ENCODE measurements at regions not wholly inside any gene's neighbourhood (a gene's known extent, or its start where the extent isn't known, plus 50 kb on each side); places are given as distances from the start of the nearest gene placed in this dataset.
"Not testable (repeated sequence)": the region's sequence is repeated elsewhere in the genome, so short reads cannot be mapped to it uniquely, and the experiment has no call there.

DNA sequence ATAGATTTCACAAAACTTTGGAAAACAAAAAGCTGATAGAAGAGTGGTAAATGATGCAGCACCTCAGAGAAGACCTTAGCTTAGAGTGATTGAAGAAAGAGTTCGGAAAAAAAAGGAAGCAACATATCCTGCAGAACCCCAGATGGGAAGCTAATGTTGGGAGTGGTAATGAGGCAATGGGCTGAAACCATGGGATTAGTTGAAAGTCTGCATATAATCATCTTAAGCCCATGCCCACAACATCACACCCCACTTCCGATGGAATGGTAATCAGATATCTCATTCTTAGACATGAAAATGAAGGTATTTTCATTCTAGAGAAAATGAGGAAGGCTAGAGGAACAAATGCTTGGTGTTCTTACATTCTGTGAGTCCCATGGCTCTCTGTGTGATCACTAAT is 146.3 kb upstream of the ADAMTS3 start:
- DNase-seq (ENCODE audit: low read depth): no peak
- TF ChIP-seq, protein P1, sequence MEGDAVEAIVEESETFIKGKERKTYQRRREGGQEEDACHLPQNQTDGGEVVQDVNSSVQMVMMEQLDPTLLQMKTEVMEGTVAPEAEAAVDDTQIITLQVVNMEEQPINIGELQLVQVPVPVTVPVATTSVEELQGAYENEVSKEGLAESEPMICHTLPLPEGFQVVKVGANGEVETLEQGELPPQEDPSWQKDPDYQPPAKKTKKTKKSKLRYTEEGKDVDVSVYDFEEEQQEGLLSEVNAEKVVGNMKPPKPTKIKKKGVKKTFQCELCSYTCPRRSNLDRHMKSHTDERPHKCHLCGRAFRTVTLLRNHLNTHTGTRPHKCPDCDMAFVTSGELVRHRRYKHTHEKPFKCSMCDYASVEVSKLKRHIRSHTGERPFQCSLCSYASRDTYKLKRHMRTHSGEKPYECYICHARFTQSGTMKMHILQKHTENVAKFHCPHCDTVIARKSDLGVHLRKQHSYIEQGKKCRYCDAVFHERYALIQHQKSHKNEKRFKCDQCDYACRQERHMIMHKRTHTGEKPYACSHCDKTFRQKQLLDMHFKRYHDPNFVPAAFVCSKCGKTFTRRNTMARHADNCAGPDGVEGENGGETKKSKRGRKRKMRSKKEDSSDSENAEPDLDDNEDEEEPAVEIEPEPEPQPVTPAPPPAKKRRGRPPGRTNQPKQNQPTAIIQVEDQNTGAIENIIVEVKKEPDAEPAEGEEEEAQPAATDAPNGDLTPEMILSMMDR (IDR thresholded peaks at IDR 0.05; ENCODE audit: control insufficient read depth, extremely low read depth, insufficient read depth): no peak
- no peak overlapping the region for H3K4me3 ChIP-seq (ENCODE audit: low read depth, low read length)

DNA sequence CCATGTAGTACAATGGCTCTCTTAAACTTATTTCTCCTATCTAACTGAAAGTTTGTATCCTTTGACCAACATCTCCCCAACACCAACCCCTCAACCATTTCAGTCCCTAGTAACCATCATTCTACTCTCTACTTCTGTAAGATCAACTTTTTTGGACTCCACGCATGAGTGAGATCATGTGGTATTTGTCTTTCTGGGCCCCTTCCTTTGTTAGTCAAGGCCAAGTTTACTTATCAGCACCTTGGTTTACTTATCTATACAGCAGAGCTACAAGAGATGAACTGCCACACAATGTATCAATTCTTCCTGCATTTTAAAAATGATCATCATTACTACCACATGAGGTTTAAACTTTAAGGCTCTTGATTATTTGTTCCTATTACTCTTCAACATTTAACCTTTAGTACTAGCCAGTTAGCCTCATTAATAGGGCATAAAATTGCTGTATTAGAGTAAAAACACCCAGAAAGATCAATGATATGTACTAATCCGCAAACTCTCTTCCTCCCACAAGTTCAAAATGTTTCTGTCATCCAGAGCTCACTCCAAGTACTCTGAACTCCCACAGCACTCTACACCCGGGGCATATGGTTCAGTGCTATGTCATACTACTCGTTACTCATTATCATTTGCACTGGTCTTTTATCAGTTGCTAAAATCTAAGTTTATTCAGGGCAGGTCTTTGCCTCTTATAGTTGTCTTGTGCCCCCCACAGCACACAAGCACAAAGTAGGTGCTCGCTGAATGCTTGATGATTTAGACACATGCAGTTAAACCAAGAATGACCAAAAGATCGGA is 145.7 kb upstream of the ADAMTS3 start:
- no peak overlapping the region for H3K4me3 ChIP-seq (ENCODE audit: low read depth, low read length)
- TF ChIP-seq, protein P1 (IDR thresholded peaks at IDR 0.05; ENCODE audit: control insufficient read depth, extremely low read depth, insufficient read depth): no peak
- DNase-seq (ENCODE audit: low read depth): no peak

DNA sequence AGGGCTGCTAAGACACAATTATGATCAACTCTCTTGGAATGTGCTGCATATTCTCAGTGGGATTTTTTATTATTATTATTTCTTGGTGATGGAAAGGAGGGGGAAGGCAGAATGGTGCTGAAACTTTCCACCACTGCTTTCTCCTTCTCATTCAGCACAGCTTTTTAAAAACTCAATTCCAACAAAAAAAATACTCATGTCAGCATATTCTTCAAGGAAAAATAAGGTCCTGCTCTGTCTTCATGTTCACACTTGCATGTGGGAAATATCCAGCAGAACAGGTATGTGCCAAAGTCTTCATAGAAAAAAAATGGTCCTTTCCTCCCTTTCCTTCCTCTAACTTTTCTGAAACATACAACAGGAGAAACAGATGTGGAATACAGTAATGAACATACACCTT is 144.0 kb upstream of the ADAMTS3 start:
- H3K4me3 ChIP-seq (ENCODE audit: low read depth, low read length): no peak overlapping the region
- no peak for DNase-seq (ENCODE audit: low read depth)
- TF ChIP-seq, protein P1 (IDR thresholded peaks at IDR 0.05; ENCODE audit: control insufficient read depth, extremely low read depth, insufficient read depth): no peak

DNA sequence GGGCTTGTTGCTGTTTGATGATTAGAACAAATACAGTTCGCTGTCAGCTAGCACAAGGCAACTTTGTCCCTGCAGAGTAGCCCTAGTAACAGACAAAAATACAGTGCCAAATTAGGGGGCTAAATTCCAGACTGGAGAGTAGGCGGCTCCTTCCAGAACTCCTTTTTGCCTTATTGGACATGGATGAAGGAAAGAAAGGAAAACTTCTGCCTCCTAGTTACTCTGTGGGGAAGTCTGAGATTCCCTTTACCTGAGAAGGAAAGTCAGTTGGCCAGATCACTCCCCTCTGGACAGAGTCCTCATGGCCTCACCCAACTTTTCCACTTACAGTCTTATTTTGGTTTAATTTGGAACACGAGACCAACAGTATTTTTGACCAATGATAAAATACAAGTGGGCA is 140.5 kb upstream of the ADAMTS3 start:
- no peak for DNase-seq (ENCODE audit: low read depth)
- TF ChIP-seq, protein P1 (IDR thresholded peaks at IDR 0.05; ENCODE audit: control insufficient read depth, extremely low read depth, insufficient read depth): no peak
- H3K4me3 ChIP-seq (ENCODE audit: low read depth, low read length): no peak overlapping the region

DNA sequence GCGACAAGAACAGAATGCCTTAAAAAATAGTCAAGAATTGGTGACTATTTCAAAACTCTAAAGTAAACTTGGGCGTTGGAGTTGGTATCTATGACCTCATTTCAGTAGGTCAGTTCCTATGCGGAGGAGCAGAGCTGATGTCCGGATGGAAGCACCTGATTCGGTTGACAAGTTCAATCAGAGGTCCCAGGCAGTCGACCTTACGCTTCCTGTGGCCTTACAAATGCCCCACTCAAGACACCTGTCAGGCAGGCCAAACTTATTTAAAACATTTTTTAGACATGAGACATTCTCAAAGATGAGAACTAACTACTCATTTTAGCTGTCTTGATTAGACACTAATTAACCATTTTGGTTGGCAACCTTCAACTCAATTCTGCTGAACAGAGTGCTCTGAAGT is 137.7 kb upstream of the ADAMTS3 start:
- H3K4me3 ChIP-seq (ENCODE audit: low read depth, low read length): no peak overlapping the region
- TF ChIP-seq, protein P1 (IDR thresholded peaks at IDR 0.05; ENCODE audit: control insufficient read depth, extremely low read depth, insufficient read depth): no peak
- no peak for DNase-seq (ENCODE audit: low read depth)

DNA sequence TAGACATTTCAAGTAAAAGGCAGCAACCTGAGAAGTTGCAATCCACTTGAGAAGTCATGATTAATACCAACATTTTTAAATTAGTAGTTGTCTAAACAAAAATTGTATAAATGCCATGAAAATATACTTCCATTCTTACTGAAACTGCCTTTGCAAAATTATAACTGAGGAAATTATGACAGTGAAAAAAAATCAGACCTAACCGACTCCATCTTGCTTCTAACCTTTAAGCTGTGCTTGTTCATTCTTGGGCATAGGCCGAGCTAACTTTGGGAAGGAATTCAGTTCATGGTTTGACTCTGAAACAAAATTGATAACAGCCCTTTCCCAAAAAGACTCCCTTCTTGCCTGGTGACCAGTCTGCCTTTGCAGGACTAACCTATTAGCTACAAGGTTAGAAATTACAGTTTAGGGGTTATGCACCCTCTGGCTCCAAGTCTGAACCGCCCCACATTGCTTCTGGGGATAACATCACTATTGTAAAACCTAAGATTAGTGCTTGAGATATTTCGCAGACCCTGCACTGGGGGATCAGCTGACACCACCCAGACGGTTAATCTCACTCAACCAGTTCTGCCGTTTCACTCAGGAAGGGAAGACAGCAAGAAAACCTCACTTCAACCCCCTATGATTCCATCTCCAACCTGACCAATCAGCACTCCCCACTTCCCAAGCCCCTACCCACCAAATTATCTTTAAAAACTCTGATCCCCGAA is 136.1 kb upstream of the ADAMTS3 start:
- not testable (repeated sequence) for DNase-seq (ENCODE audit: low read depth); H3K4me3 ChIP-seq (ENCODE audit: low read depth, low read length)

DNA sequence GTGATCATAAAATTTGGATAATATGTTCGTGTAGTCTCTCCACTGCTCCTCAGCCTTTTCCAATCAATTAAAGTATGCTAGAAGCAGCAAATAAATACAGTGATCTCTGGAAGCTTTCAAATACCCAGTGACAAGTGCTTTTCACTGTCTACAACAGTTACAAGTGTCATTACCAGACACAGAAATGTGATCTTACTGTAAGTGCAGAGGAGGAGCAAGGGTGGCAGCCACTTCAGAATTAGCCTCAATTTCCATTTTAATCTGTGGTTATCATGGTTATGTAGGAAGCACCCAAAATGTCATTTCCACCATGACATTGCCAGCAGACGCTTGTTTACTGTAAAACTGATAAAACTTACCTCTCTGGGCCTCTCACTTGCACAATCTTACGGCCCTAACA is 133.9 kb upstream of the ADAMTS3 start:
- no peak overlapping the region for H3K4me3 ChIP-seq (ENCODE audit: low read depth, low read length)
- DNase-seq (ENCODE audit: low read depth): no peak
- TF ChIP-seq, protein P1 (IDR thresholded peaks at IDR 0.05; ENCODE audit: control insufficient read depth, extremely low read depth, insufficient read depth): no peak

All from LNCaP clone FGC (cell line).